DMS53 (cell line): ENCODE measurements at regions not wholly inside any gene's neighbourhood (a gene's known extent, or its start where the extent isn't known, plus 50 kb on each side); places are given as distances from the start of the nearest gene placed in this dataset.
A peak's percentile ranks its signal among the peaks of the same experiment; 100 is the strongest.
"Not testable (repeated sequence)": the region's sequence is repeated elsewhere in the genome, so short reads cannot be mapped to it uniquely, and the experiment has no call there.

ENCODE experiments used
- DNase-seq: peaks from one replicate; lab custom pipeline; 2025; lab: John Stamatoyannopoulos, UW

- no peak for DNase-seq
These were observed 1217.5 kb downstream of the AACS start for GRCh38 chr12:126282691-126283090.

- no peak for DNase-seq
These were observed 1221.0 kb downstream of the AACS start for GRCh38 chr12:126286203-126286602.

DNA sequence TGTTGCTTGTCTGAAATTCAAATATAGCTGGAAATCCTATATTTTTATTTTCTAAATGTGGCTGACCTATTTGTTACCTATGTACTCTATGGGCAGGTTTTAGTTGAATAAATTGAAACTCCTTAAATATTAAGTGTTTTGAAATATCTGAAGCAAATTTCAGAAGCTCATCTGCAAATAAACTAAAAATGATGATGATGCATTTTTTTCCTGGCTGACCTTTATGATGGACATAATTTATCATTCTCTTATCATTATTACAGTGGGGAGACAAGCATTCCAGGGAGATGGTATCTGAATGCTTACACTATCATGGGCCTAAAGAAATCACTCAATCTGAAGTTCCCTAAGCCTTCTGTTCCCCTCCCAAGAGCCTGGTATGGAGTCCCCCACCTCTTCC lies 1225.2 kb downstream of the AACS start:
- no peak for DNase-seq

- DNase-seq = not testable (repeated sequence)
These were observed 1226.8 kb downstream of the AACS start for GRCh38 chr12:126291987-126292386.

GRCh38 chr12:126295652-126296051 lies 1230.4 kb downstream of the AACS start:
- DNase-seq = no peak

- DNase-seq = no peak
These were observed 1244.0 kb downstream of the AACS start for GRCh38 chr12:126309278-126309677.

DNA sequence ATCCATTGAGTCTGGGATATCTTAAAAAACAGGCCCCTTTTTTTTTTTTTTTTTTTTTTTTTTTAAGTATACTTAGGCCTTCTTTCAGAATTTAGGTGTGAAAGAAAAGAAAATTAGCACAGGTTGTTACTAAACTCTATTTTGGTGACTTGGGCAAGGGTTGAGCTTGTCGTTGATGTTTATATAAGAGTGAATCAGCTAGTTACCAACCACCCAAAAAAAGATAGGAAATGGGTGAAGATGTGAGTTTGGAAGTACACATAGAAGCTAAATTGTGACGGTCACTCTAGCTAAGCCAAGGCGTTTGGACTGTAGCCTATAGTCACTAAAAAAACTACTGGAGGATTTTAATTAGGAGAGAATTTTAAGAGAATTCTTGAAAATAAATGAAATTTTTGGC lies 1247.2 kb downstream of the AACS start:
- DNase-seq = no peak

- DNase-seq = no peak
These were observed 1251.2 kb downstream of the AACS start for GRCh38 chr12:126316411-126316810.

DNA sequence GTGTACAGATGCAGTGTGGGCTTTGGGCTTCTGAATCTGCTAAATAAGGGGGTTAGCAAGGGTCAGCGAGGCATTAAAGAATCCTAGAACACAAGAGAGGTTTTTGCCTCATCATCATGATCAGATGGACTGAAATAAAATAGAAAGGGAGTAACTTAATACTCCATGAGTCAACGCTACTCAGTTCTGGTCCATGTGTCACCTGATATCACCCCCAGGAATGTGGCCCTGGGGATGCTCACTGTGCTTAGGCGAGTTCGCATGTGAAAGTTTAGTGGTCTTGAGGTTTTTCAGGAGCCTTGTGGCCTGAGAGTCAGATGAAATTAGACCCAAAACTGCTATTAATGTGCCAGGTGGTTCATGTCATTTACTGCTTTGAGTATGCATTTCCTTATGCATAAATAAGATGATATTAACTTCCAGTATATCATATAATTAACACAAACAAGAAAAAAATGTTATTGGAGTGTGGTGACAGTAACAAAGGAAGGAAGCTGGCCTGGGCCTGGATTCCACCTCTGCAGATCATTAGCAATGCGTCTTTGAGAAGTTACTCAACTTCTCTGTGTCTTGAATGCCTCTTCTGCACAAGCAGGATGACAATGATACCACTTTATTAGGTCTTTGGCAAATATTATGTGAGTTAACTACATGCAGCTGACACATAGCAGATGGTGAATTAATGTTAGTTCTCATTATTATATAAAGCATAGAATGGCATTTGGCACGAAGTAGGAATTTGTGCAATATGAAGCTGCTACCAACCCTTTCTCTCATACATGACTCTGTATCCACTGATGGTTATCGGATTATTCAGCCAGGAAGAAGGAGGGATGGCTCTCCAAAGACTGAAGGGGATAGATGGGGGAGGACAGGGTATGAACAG lies 1272.6 kb downstream of the AACS start:
- no peak for DNase-seq

- DNase-seq = no peak
These were observed 1277.6 kb downstream of the AACS start for GRCh38 chr12:126342866-126343265.

GRCh38 chr12:126343321-126343720 lies 1278.1 kb downstream of the AACS start:
- no peak for DNase-seq

DNA sequence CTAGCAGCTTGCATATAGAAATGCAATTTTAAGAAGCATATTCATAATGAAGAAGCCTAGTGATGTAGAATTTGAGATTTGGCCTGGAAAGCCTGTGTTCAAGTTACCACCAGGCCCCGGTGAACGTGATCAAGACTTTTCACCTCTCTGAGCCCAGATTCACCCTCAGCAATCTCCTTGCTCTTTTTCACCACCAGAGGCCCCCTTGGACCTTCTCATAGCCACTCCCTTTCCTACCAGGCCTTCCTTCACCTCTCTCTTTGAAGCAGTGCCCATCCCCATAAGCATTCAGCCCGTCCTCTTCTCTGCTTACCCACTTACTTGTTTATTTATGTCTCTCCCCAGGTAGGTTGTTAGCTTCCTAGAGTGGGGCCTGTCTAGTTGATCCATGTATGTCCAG lies 1280.9 kb downstream of the AACS start:
- no peak for DNase-seq

DNA sequence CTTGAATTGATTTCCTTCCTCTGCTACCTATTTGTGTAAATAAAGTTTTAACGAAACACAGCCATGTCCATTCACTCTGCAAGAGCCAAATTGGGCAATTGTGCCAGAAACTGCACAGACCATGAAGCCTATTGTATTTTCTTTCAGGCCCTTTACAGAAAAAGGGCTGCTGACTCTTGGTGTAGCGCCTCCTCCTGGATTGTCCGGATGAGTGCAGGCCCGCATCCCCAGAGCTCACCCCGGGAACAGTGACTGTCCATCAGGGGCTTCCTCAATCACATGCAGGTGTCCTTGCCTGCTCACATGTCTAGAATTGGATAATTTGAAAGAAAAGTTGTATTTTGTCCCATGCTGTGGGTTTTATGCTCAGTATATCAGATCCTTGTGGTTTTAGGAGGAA lies 1282.2 kb downstream of the AACS start:
- no peak for DNase-seq

GRCh38 chr12:126349383-126349782 lies 1284.1 kb downstream of the AACS start:
- no peak for DNase-seq

DNA sequence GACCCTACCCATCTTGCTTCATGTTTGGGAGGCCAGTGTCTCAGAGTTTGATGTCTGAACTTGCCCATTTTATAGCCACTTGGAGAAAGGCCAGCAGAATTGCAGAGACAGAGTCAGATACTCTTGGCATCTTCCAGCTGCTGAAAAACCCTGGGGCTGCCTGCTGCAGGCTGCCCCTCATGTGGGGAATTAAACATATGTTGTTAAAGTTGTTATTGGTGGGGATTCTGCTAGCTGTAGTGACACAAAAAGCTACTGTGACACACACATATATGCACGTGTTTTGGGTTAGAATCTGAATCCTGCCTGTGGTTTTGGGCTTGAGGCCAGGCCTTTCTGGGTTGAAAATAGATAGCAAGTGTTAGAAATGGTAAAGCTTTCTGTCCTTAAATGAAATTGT lies 1288.4 kb downstream of the AACS start:
- no peak for DNase-seq

- DNase-seq = no peak
These were observed 1289.4 kb downstream of the AACS start for GRCh38 chr12:126354633-126355032.

DNA sequence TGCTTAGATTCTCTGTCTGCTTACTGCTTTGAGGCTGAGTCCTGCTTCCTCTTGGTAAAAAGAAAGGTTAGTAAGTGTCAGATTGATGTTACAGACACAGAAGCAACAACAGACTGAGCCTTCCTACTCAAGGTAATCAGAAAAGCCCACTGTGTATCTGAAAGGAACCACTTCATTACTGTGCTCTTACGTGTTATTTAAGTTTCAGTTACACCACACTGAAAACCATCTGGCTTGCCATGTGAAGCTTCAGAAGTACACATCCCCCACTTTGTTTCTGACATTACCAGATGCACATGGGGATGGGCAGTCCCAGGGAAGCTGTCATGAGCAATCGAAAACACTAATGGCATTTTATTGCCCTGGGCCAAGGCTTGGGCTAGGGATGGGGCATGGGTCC lies 1290.1 kb downstream of the AACS start:
- no peak for DNase-seq

DNA sequence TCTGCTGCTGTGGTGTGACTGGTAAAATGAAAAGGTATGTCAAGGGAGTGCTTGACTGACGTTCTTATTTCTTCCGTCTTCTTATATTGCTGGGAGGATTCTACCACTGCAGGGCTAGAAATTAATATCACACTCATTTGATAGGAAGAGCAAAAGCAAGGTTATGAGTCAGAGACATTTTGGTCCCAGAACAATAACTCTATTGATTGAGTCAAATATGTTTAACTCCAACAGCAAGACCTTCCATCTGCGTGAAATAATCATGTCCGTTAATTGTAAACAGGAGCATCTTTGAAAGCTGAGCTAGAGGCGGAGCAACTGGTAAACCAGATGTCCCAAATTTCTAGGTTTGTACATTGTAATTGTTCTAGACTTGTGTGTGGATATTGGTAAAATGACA lies 1293.6 kb downstream of the AACS start:
- DNase-seq = no peak

DNA sequence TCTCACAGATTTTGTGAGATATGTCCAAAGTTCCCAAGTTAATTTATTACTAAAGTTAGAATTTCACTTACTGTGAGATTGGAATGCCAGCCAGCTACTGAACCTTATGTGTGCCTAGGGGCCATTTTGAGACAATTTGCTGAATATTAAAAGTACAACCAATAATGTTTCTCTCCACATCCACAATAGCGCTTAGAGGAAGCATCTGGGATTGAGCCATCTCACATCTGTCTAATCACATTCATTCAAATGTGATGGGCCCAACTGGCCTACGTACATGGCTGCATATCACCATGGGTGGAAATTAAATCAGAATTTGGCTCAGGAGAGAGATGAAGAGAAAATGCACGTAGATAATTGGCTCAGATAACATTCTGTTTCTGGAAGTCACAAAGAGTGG lies 1294.0 kb downstream of the AACS start:
- no peak for DNase-seq

DNA sequence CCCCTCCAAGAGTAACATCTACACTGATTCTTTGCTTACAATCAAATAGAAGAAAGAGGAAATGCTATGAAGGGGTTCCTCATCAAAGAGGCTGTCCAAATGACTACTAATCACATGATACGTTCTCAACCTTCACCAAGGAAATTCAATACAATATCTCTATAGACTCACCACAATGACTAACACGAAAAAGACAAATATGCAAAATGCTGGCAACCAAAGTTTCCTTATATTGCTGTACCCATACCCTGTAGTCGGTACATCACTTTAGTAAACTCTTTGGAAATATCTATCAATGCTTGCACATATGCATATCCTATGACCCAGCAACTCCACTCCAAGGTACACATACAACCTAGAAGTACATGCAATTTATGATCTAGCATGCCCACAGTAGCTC lies 1296.6 kb downstream of the AACS start:
- DNase-seq = no peak

DNA sequence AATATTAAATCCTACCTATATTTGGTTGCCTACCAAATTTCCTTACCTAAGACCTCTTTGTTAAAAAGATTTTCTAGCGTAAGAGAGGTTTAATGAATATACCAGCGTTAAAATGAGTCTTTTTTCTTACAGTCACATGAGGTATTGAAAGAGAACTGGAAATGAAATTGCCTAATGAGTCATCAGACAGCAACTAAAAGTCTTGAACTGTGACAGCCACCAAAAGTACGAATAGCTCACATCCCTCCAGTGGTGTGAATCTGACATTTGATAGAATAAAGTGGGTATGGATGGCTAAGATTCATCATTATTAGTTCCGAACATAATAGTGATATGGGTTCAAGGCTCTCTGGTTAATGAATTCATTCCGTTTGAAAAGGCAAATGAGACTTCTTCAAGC lies 1297.3 kb downstream of the AACS start:
- no peak for DNase-seq

GRCh38 chr12:126362964-126363363 lies 1297.7 kb downstream of the AACS start:
- DNase-seq = peak; percentile 4

- DNase-seq = no peak
These were observed 1304.5 kb downstream of the AACS start for GRCh38 chr12:126369487-126370463.
